Fibroblast of lung (primary cell): ENCODE measurements at regions not wholly inside any gene's neighbourhood (a gene's known extent, or its start where the extent isn't known, plus 50 kb on each side); places are given as distances from the start of the nearest gene placed in this dataset.

Experiments used
- DNase-seq, 2 donors: peaks; one replicate each; pipeline versions ENCODE4 v3.0.0 to v3.0.0-alpha.2; 2010; ENCODE audit warnings: low read depth in 2 of 2
- H2AFZ ChIP-seq: 2 replicates; pipeline ENCODE4 v1.5.1; 2012; ENCODE audit warnings: low read length, control low read depth, inconsistent platforms
- H3K27ac ChIP-seq: 2 replicates; pipeline ENCODE4 v1.5.1; 2011; ENCODE audit warnings: low read length, control low read depth; ENCODE audit not compliant: insufficient read depth
- H3K27me3 ChIP-seq: 2 replicates; pipeline ENCODE4 v1.5.1; 2011; ENCODE audit warnings: mild to moderate bottlenecking, low read length; ENCODE audit not compliant: control insufficient read depth, insufficient read depth
- H3K36me3 ChIP-seq: 2 replicates; pipeline ENCODE4 v1.5.1; 2011; ENCODE audit warnings: low read length; ENCODE audit not compliant: control insufficient read depth, insufficient read depth
- H3K4me1 ChIP-seq: 2 replicates; pipeline ENCODE4 v1.5.1; 2011; ENCODE audit warnings: low read length; ENCODE audit not compliant: control insufficient read depth, insufficient read depth; ENCODE audit errors: extremely low read depth
- H3K4me2 ChIP-seq: 2 replicates; pipeline ENCODE4 v1.5.1; 2011; ENCODE audit warnings: low read length, control low read depth; ENCODE audit not compliant: insufficient read depth; ENCODE audit errors: extremely low read depth
- H3K4me3 ChIP-seq, 4 experiments: fragments of 200-600 bp in 1 of 4; sonication (generic) in 1 of 4; replicated peaks in 1 of 4; 2 replicates each; pipeline ENCODE4 v1.5.1; 2011 to 2016; ENCODE audit warnings: low read length in 4 of 4, low read depth in 3 of 4, mild to moderate bottlenecking in 3 of 4, control low read depth in 2 of 4, inconsistent platforms in 1 of 4, mixed read lengths in 1 of 4; ENCODE audit not compliant: insufficient read depth in 1 of 4; ENCODE audit errors: control extremely low read depth in 1 of 4
- H3K79me2 ChIP-seq: 2 replicates; pipeline ENCODE4 v1.5.1; 2012; ENCODE audit warnings: mild to moderate bottlenecking, low read length, inconsistent platforms; ENCODE audit not compliant: control insufficient read depth, insufficient read depth
- H3K9ac ChIP-seq: 2 replicates; pipeline ENCODE4 v1.5.1; 2011; ENCODE audit warnings: mild to moderate bottlenecking, low read length, control low read depth; ENCODE audit not compliant: insufficient read depth
- H3K9me3 ChIP-seq: 2 replicates; pipeline ENCODE4 v1.5.1; 2012; ENCODE audit warnings: low read depth, low read length; ENCODE audit not compliant: control insufficient read depth, insufficient read depth
- H4K20me1 ChIP-seq: 2 replicates; pipeline ENCODE4 v1.5.1; 2011; ENCODE audit warnings: low read length; ENCODE audit not compliant: control insufficient read depth, insufficient read depth; ENCODE audit errors: extremely low read depth
- CTCF ChIP-seq, 2 donors: IDR thresholded peaks in 1 of 2; conservative IDR thresholded peaks in 1 of 2; 1 replicate in 1 of 2; 2 replicates in 1 of 2; pipeline ENCODE4 v1.5.1; 2011 to 2012; ENCODE audit warnings: low read length in 2 of 2, control low read depth in 1 of 2, inconsistent platforms in 1 of 2, low read depth in 1 of 2, mild to moderate bottlenecking in 1 of 2
- EZH2 ChIP-seq: IDR thresholded peaks from 2 replicates; pipeline ENCODE4 v1.5.1; 2012; ENCODE audit warnings: low read length, control low read depth, mild to moderate bottlenecking; ENCODE audit errors: missing control alignments

- no peak for TF ChIP-seq EZH2
- no peak for TF ChIP-seq CTCF (conservative IDR thresholded peaks at IDR 0.05 in 1 of 2, IDR thresholded peaks at IDR 0.05 in 1 of 2; ENCODE audit: low read depth in 1 of 2, low read length in 2 of 2)
- Histone ChIP-seq H3K9ac (no peak overlapping the region), H3K36me3 (peaks cover 26% of the 10 kb centered on the region), H3K79me2 (peaks cover 75% of the 10 kb centered on the region), H3K27me3 (no peaks in the 10 kb centered on the region), H2AFZ (no peak overlapping the region), H3K4me3 (no peak overlapping the region), H4K20me1 (no peaks in the 10 kb centered on the region), H3K4me2 (no peak overlapping the region), H3K4me1 (peaks cover 74% of the 10 kb centered on the region), H3K9me3 (no peaks in the 10 kb centered on the region), H3K27ac (peak overlapping the region; percentile 94)
- DNase-seq, result no peak
These were observed 113.6 kb upstream of the IPO9 start for GRCh38 chr1:201715351-201715750.

- Histone ChIP-seq H2AFZ (no peak overlapping the region), H3K4me3 (no peak overlapping the region), H3K4me2 (no peak overlapping the region), H3K36me3 (peaks cover 26% of the 10 kb centered on the region), H3K9me3 (no peaks in the 10 kb centered on the region), H3K27ac (peak overlapping the region; percentile 94), H3K4me1 (peaks cover 72% of the 10 kb centered on the region), H3K9ac (no peak overlapping the region), H3K79me2 (peaks cover 75% of the 10 kb centered on the region), H3K27me3 (no peaks in the 10 kb centered on the region), H4K20me1 (no peaks in the 10 kb centered on the region)
- no peak for DNase-seq
- no peak for TF ChIP-seq CTCF (conservative IDR thresholded peaks at IDR 0.05 in 1 of 2, IDR thresholded peaks at IDR 0.05 in 1 of 2; ENCODE audit: low read depth in 1 of 2, low read length in 2 of 2)
- TF ChIP-seq EZH2, result no peak
These were observed 112.9 kb upstream of the IPO9 start for GRCh38 chr1:201715801-201716741.

- Histone ChIP-seq H3K4me2 (no peak overlapping the region), H3K36me3 (peaks cover 26% of the 10 kb centered on the region), H2AFZ (no peak overlapping the region), H3K27me3 (no peaks in the 10 kb centered on the region), H3K9ac (no peak overlapping the region), H3K27ac (no peak overlapping the region), H3K9me3 (no peaks in the 10 kb centered on the region), H3K4me3 (no peak overlapping the region), H3K4me1 (peaks cover 69% of the 10 kb centered on the region), H3K79me2 (peaks cover 73% of the 10 kb centered on the region), H4K20me1 (no peaks in the 10 kb centered on the region)
- no peak for TF ChIP-seq CTCF (conservative IDR thresholded peaks at IDR 0.05 in 1 of 2, IDR thresholded peaks at IDR 0.05 in 1 of 2; ENCODE audit: low read depth in 1 of 2, low read length in 2 of 2)
- no peak for TF ChIP-seq EZH2
- no peak for DNase-seq
These were observed 112.2 kb upstream of the IPO9 start for GRCh38 chr1:201716742-201717135.
